H1 (cell line): ENCODE measurements at regions not wholly inside any gene's neighbourhood (a gene's known extent, or its start where the extent isn't known, plus 50 kb on each side); places are given as distances from the start of the nearest gene placed in this dataset.
A peak's percentile ranks its signal among the peaks of the same experiment; 100 is the strongest.

ENCODE experiments used
- CTCF ChIA-PET: fragments of 300-600 bp; sonication (Branson Sonifier 250); formaldehyde crosslinking; loops from one replicate; lab custom pipeline; 2021; ENCODE audit not compliant: partially characterized antibody; lab: Charles Lee
- POLR2A ChIA-PET: fragments of 300-600 bp; sonication (Branson Sonifier 250); formaldehyde crosslinking; loops from one replicate; lab custom pipeline; 2021; ENCODE audit warnings: inconsistent platforms; ENCODE audit not compliant: partially characterized antibody; lab: Charles Lee
- DNase-seq, 2 experiments: peaks; one replicate each; pipeline versions ENCODE4 v3.0.0 to v3.0.0-alpha.2; 2010 to 2022; ENCODE audit warnings: low spot score in 2 of 2, low read depth in 1 of 2, mixed read lengths in 1 of 2
- FAIRE-seq: peaks from 2 replicates; lab custom pipeline; 2011; peaks lifted over from hg19 to GRCh38; lab: Jason Lieb, UNC
- H2AFZ ChIP-seq: 2 replicates; pipeline ENCODE4 v1.8.1; 2012; ENCODE audit warnings: low read length, inconsistent platforms
- H2AK5ac ChIP-seq: 2 replicates; pipeline ENCODE4 v1.6.1; 2013; ENCODE audit warnings: low read depth, low read length
- H2BK120ac ChIP-seq: replicated peaks from 2 replicates; pipeline ENCODE3; 2013; ENCODE audit warnings: low read depth, low read length, inconsistent platforms
- H2BK12ac ChIP-seq: 2 replicates; pipeline ENCODE4 v1.6.1; 2013; ENCODE audit warnings: low read depth, low read length
- H2BK15ac ChIP-seq: 2 replicates; pipeline ENCODE4 v1.6.1; 2013; ENCODE audit warnings: low read length
- H2BK20ac ChIP-seq: 2 replicates; pipeline ENCODE4 v1.6.1; 2013; ENCODE audit warnings: low read length
- H2BK5ac ChIP-seq: 2 replicates; pipeline ENCODE4 v1.6.1; 2013; ENCODE audit warnings: low read depth, low read length
- H3K14ac ChIP-seq: 2 replicates; pipeline ENCODE4 v1.6.1; 2013; ENCODE audit warnings: inconsistent platforms; ENCODE audit not compliant: insufficient read length
- H3K18ac ChIP-seq: 2 replicates; pipeline ENCODE4 v1.6.1; 2013; ENCODE audit warnings: low read length; ENCODE audit errors: extremely low read depth
- H3K23ac ChIP-seq: 2 replicates; pipeline ENCODE4 v1.6.1; 2013; ENCODE audit warnings: inconsistent platforms; ENCODE audit not compliant: insufficient read length
- H3K23me2 ChIP-seq: 2 replicates; pipeline ENCODE4 v1.6.1; 2013; ENCODE audit warnings: low read depth, low read length
- H3K27ac ChIP-seq: 2 replicates; pipeline ENCODE4 v1.6.1; 2011; ENCODE audit warnings: low read depth, low read length, inconsistent platforms
- H3K27me3 ChIP-seq, 4 experiments: replicated peaks in 1 of 4; 1 replicate in 1 of 4; 2 replicates in 3 of 4; pipeline versions ENCODE4 v1.6.1 to v1.8.1; 2011 to 2013; ENCODE audit warnings: low read length in 3 of 4, mild to moderate bottlenecking in 3 of 4, inconsistent platforms in 2 of 4, mixed read lengths in 2 of 4, moderate library complexity in 1 of 4; ENCODE audit not compliant: control insufficient read depth in 3 of 4, insufficient read depth in 3 of 4; ENCODE audit errors: extremely low read depth in 1 of 4
- H3K36me3 ChIP-seq, 4 experiments: 2 replicates each; pipeline versions ENCODE4 v1.6.1 to v1.8.1; 2011 to 2013; ENCODE audit warnings: mild to moderate bottlenecking in 4 of 4, low read length in 3 of 4, moderate library complexity in 2 of 4, control low read depth in 1 of 4, inconsistent platforms in 1 of 4; ENCODE audit not compliant: insufficient read depth in 4 of 4, control insufficient read depth in 2 of 4
- H3K4ac ChIP-seq: replicated peaks from 2 replicates; pipeline ENCODE3; 2013; ENCODE audit warnings: low read length, low read depth, mixed read lengths, inconsistent platforms; ENCODE audit not compliant: insufficient read length
- H3K4me1 ChIP-seq, 4 experiments: replicated peaks in 1 of 4; 1 replicate in 1 of 4; 2 replicates in 3 of 4; pipeline versions ENCODE4 v1.6.1 to v1.8.1; 2011 to 2013; ENCODE audit warnings: low read length in 3 of 4, inconsistent platforms in 2 of 4, mixed read lengths in 1 of 4; ENCODE audit not compliant: insufficient read depth in 4 of 4, control insufficient read depth in 3 of 4
- H3K4me2 ChIP-seq, 2 experiments: 2 replicates each; pipeline versions ENCODE4 v1.6.1 to v1.8.1; 2011 to 2013; ENCODE audit warnings: low read depth in 2 of 2, low read length in 2 of 2, control low read depth in 1 of 2, inconsistent platforms in 1 of 2, mild to moderate bottlenecking in 1 of 2; ENCODE audit not compliant: insufficient read depth in 1 of 2
- H3K4me3 ChIP-seq, 4 experiments: fragments of 200-600, 300-600 bp in 1 of 4; sonication (generic), shearing (Covaris generic), sonication (Bioruptor Twin) in 1 of 4; 2 replicates each; pipeline versions ENCODE4 v1.5.1 to v1.8.1; 2011 to 2016; ENCODE audit warnings: low read length in 4 of 4, low read depth in 3 of 4, control low read depth in 2 of 4, inconsistent platforms in 2 of 4, mild to moderate bottlenecking in 2 of 4, mixed read lengths in 1 of 4, moderate library complexity in 1 of 4; ENCODE audit not compliant: insufficient read depth in 2 of 4; ENCODE audit errors: extremely low read depth in 1 of 4
- H3K56ac ChIP-seq: replicated peaks from 2 replicates; pipeline ENCODE3; 2013; ENCODE audit warnings: low read depth, mild to moderate bottlenecking, mixed read lengths, low read length, inconsistent platforms; ENCODE audit not compliant: insufficient read length
- H3K79me1 ChIP-seq: 2 replicates; pipeline ENCODE4 v1.6.1; 2013; ENCODE audit warnings: low read depth, low read length, control low read depth
- H3K79me2 ChIP-seq, 2 experiments: 2 replicates each; pipeline versions ENCODE4 v1.6.1 to v1.8.1; 2012 to 2013; ENCODE audit warnings: low read length in 2 of 2, mild to moderate bottlenecking in 2 of 2, inconsistent platforms in 1 of 2; ENCODE audit not compliant: insufficient read depth in 2 of 2, control insufficient read depth in 1 of 2
- H3K9ac ChIP-seq, 4 experiments: replicated peaks in 1 of 4; 1 replicate in 1 of 4; 2 replicates in 3 of 4; pipeline versions ENCODE4 v1.6.1 to v1.8.1; 2011 to 2013; ENCODE audit warnings: low read depth in 3 of 4, low read length in 3 of 4, control low read depth in 2 of 4, mild to moderate bottlenecking in 2 of 4, moderate library complexity in 2 of 4, inconsistent platforms in 1 of 4; ENCODE audit errors: extremely low read depth in 1 of 4
- H3K9me3 ChIP-seq, 2 experiments: 2 replicates each; pipeline versions ENCODE4 v1.6.1 to v1.8.1; 2012 to 2013; ENCODE audit warnings: mild to moderate bottlenecking in 2 of 2, moderate library complexity in 2 of 2, control low read depth in 1 of 2, inconsistent platforms in 1 of 2, low read depth in 1 of 2, low read length in 1 of 2, mixed read lengths in 1 of 2; ENCODE audit not compliant: insufficient read depth in 2 of 2
- H4K20me1 ChIP-seq, 2 experiments: replicated peaks in 1 of 2; 2 replicates each; pipeline versions ENCODE3 to v1.8.1; 2011 to 2013; ENCODE audit warnings: inconsistent platforms in 2 of 2, low read length in 2 of 2, mild to moderate bottlenecking in 1 of 2; ENCODE audit not compliant: insufficient read depth in 2 of 2, control insufficient read depth in 1 of 2
- H4K5ac ChIP-seq: 2 replicates; pipeline ENCODE4 v1.6.1; 2013; ENCODE audit warnings: low read length, low read depth, mixed read lengths, inconsistent platforms; ENCODE audit not compliant: insufficient read length
- H4K8ac ChIP-seq: 2 replicates; pipeline ENCODE4 v1.8.0; 2013; ENCODE audit warnings: mild to moderate bottlenecking, moderate library complexity, low read length, inconsistent platforms; ENCODE audit not compliant: insufficient read depth; ENCODE audit errors: extremely low read depth
- H4K91ac ChIP-seq: replicated peaks from 2 replicates; pipeline ENCODE3; 2013; ENCODE audit warnings: low read length, mixed read lengths, inconsistent platforms; ENCODE audit not compliant: insufficient read length
- CHD1 ChIP-seq: IDR thresholded peaks from 2 replicates; pipeline ENCODE4 v1.6.1; 2012; ENCODE audit warnings: low read depth, low read length, improper control_type of control experiment
- EGR1 ChIP-seq: IDR thresholded peaks from 2 replicates; pipeline ENCODE4 v1.6.1; 2011; ENCODE audit warnings: low read depth, low read length, borderline replicate concordance
- EP300 ChIP-seq, 2 experiments: IDR thresholded peaks; 1 replicate in 1 of 2; 2 replicates in 1 of 2; pipeline ENCODE4 v1.6.1; 2011 to 2012; ENCODE audit warnings: low read depth in 2 of 2, low read length in 2 of 2, mild to moderate bottlenecking in 2 of 2, borderline replicate concordance in 1 of 2, inconsistent platforms in 1 of 2, moderate library complexity in 1 of 2
- FOSL1 ChIP-seq: IDR thresholded peaks from 2 replicates; pipeline ENCODE4 v1.6.1; 2011; ENCODE audit warnings: mild to moderate bottlenecking, low read depth, low read length, moderate library complexity; ENCODE audit not compliant: insufficient read depth
- HDAC2 ChIP-seq, 2 experiments: fragments of 300-600 bp in 1 of 2; sonication (generic) in 1 of 2; IDR thresholded peaks; 2 replicates each; pipeline ENCODE4 v1.6.1; 2011 to 2012; ENCODE audit warnings: low read depth in 2 of 2, low read length in 2 of 2, mild to moderate bottlenecking in 2 of 2, moderate library complexity in 2 of 2, borderline replicate concordance in 1 of 2, inconsistent platforms in 1 of 2
- PHF8 ChIP-seq: fragments of 200-600 bp; sonication (generic); conservative IDR thresholded peaks from 2 replicates; pipeline ENCODE4 v1.7.1; 2012; ENCODE audit warnings: low read depth, mild to moderate bottlenecking, inconsistent platforms, low read length, moderate library complexity
- POLR2A ChIP-seq, 2 experiments: IDR thresholded peaks; 1 replicate in 1 of 2; 2 replicates in 1 of 2; pipeline ENCODE4 v1.6.1; 2011; ENCODE audit warnings: low read depth in 2 of 2, low read length in 2 of 2, mild to moderate bottlenecking in 2 of 2; ENCODE audit errors: control extremely low read depth in 1 of 2
- RNF2 ChIP-seq: fragments of 200-900, 300-1000 bp; sonication (generic); IDR thresholded peaks from 2 replicates; pipeline ENCODE4 v1.7.1; 2016; ENCODE audit warnings: borderline replicate concordance, low read depth, mild to moderate bottlenecking, antibody characterized with exemption, low read length; ENCODE audit not compliant: poor library complexity, severe bottlenecking; ENCODE audit errors: missing control alignments
- SIRT6 ChIP-seq: IDR thresholded peaks from one replicate; pipeline ENCODE4 v1.7.1; 2012; ENCODE audit warnings: low read length, inconsistent platforms
- TAF1 ChIP-seq: IDR thresholded peaks from 2 replicates; pipeline ENCODE4 v1.6.1; 2011; ENCODE audit warnings: mild to moderate bottlenecking, low read depth, low read length
- TAF7 ChIP-seq: optimal IDR thresholded peaks from 2 replicates; pipeline ENCODE3; 2011; ENCODE audit warnings: low read depth, mild to moderate bottlenecking, inconsistent platforms, low read length, moderate library complexity, borderline replicate concordance
- WGBS, 2 experiments: shearing (Covaris generic) in 1 of 2; methylation state at CpG; one replicate each; pipeline versions ENCODE4 v1.1.6 to v1.1.7; 2013 to 2015; ENCODE audit warnings: low lambda C conversion rate in 2 of 2, mixed read lengths in 2 of 2, inconsistent platforms in 1 of 2, low coverage in 1 of 2, missing lambda C conversion rate in 1 of 2; ENCODE audit not compliant: insufficient replicate concordance in 2 of 2, insufficient coverage in 1 of 2, insufficient read length in 1 of 2; ENCODE audit errors: extremely low coverage in 1 of 2, missing lambda C conversion rate in 1 of 2; 5-methylcytosine and 5-hydroxymethylcytosine counted together
- TF ChIP-seq, protein P1 (sequence below): IDR thresholded peaks from 2 replicates; pipeline ENCODE4 v1.6.1; 2012; ENCODE audit warnings: low read length, inconsistent platforms

GRCh38 chr7:8982338-8982992, 549.1 kb downstream of the NXPH1 start:
- H2BK120ac ChIP-seq: no peak overlapping the region
- H3K79me1 ChIP-seq: no peaks in the 10 kb centered on the region
- no peak overlapping the region for H3K9ac ChIP-seq
- no peak overlapping the region for H2BK5ac ChIP-seq
- H2AFZ ChIP-seq: peak overlapping the region; percentile 77
- no peaks in the 10 kb centered on the region for H3K27me3 ChIP-seq
- H3K27ac ChIP-seq: no peak overlapping the region
- no peak overlapping the region for H4K91ac ChIP-seq
- no peak overlapping the region for H3K4ac ChIP-seq
- H2BK20ac ChIP-seq: no peak overlapping the region
- no peak overlapping the region for H4K5ac ChIP-seq
- no peak overlapping the region for H4K8ac ChIP-seq
- 85% methylated on average over 2 of the region's 2 CpGs; no CpG with 5 or more reads in 1 of the 2 experiments for WGBS, 2 experiments
- H4K20me1 ChIP-seq: no peaks in the 10 kb centered on the region
- H3K9me3 ChIP-seq: no peaks in the 10 kb centered on the region
- H3K4me3 ChIP-seq: no peak overlapping the region
- H2BK12ac ChIP-seq: no peak overlapping the region
- no peak overlapping the region for H2AK5ac ChIP-seq
- H3K4me2 ChIP-seq: no peak overlapping the region
- H3K23me2 ChIP-seq: no peaks in the 10 kb centered on the region
- H3K56ac ChIP-seq: no peak overlapping the region
- no peak overlapping the region for H3K14ac ChIP-seq
- ChIA-PET CTCF (no interaction called here), POLR2A (no interaction called here)
- FAIRE-seq (peak; percentile 42), DNase-seq (no peak)
- H3K79me2 ChIP-seq: no peaks in the 10 kb centered on the region
- H3K36me3 ChIP-seq: no peaks in the 10 kb centered on the region
- no peak overlapping the region for H3K18ac ChIP-seq
- H2BK15ac ChIP-seq: no peak overlapping the region
- no peak overlapping the region for H3K23ac ChIP-seq
- H3K4me1 ChIP-seq: no peaks in the 10 kb centered on the region
- no peak for TF ChIP-seq PHF8
- no peak for TF ChIP-seq FOSL1
- TF ChIP-seq, protein P1, sequence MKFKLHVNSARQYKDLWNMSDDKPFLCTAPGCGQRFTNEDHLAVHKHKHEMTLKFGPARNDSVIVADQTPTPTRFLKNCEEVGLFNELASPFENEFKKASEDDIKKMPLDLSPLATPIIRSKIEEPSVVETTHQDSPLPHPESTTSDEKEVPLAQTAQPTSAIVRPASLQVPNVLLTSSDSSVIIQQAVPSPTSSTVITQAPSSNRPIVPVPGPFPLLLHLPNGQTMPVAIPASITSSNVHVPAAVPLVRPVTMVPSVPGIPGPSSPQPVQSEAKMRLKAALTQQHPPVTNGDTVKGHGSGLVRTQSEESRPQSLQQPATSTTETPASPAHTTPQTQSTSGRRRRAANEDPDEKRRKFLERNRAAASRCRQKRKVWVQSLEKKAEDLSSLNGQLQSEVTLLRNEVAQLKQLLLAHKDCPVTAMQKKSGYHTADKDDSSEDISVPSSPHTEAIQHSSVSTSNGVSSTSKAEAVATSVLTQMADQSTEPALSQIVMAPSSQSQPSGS: no peak
- no peak for TF ChIP-seq CHD1
- TF ChIP-seq POLR2A (IDR thresholded peaks at IDR 0.05; ENCODE audit: control extremely low read depth in 1 of 2, low read depth in 2 of 2, low read length in 2 of 2): no peak
- TF ChIP-seq RNF2: no peak
- no peak for TF ChIP-seq SIRT6
- no peak for TF ChIP-seq EGR1
- TF ChIP-seq EP300 (IDR thresholded peaks at IDR 0.05; ENCODE audit: borderline replicate concordance in 1 of 2, low read depth in 2 of 2, low read length in 2 of 2): no peak
- TF ChIP-seq HDAC2 (IDR thresholded peaks at IDR 0.05; ENCODE audit: borderline replicate concordance in 1 of 2, low read depth in 2 of 2, low read length in 2 of 2): no peak
- TF ChIP-seq TAF7: no peak
- no peak for TF ChIP-seq TAF1
